Activated naive CD4-positive, alpha-beta T cell treated with Interleukin-2 at 50 U/mL for 16 hours (primary cell): ENCODE measurements at regions not wholly inside any gene's neighbourhood (a gene's known extent, or its start where the extent isn't known, plus 50 kb on each side); places are given as distances from the start of the nearest gene placed in this dataset.
"Not testable (repeated sequence)": the region's sequence is repeated elsewhere in the genome, so short reads cannot be mapped to it uniquely, and the experiment has no call there.

Experiments used
- DNase-seq: peaks from one replicate; pipeline ENCODE4 v3.0.0-alpha.2; 2020

DNA sequence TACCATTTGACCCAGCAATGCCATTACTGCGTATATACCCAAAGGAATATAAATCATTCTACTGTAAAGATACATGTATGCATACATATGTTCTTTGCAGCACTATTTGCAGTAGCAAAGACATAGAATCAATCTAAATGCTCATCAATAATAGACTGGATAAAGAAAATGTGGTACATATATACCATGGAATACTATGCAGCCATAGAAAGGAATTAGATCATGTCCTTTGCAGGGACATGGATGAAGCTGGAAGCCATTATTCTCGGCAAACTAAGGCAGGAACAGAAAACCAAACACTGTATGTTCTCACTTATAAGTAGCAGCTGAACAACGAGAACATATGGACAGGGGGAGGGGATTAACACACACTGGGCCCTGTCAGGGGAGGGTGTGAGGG, 54.8 kb upstream of the ZNF30 start:
- DNase-seq, result not testable (repeated sequence)

GRCh38 chr19:34867631-34868030, 59.1 kb upstream of the ZNF30 start:
- DNase-seq, result no peak

DNA sequence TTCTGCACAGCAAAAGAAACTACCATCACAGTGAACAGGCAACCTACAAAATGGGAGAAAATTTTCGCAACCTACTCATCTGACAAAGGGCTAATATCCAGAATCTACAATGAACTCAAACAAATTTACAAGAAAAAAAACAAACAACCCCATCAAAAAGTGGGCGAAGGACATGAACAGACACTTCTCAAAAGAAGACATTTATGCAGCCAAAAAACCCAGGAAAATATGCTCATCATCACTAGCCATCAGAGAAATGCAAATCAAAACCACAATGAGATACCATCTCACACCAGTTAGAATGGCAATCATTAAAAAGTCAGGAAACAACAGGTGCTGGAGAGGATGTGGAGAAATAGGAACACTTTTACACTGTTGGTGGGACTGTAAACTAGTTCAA, 61.5 kb upstream of the ZNF30 start:
- DNase-seq, result not testable (repeated sequence)

- DNase-seq, result peak; percentile 10
Measured at GRCh38 chr19:34859823-34860736, 66.6 kb upstream of the ZNF30 start.

GRCh38 chr19:34859325-34859724, 67.4 kb upstream of the ZNF30 start:
- DNase-seq, result not testable (repeated sequence)

- DNase-seq, result no peak
Measured at GRCh38 chr19:34856052-34856451, 70.7 kb upstream of the ZNF30 start.

GRCh38 chr19:34853369-34853768, 73.3 kb upstream of the ZNF30 start:
- DNase-seq, result no peak

DNA sequence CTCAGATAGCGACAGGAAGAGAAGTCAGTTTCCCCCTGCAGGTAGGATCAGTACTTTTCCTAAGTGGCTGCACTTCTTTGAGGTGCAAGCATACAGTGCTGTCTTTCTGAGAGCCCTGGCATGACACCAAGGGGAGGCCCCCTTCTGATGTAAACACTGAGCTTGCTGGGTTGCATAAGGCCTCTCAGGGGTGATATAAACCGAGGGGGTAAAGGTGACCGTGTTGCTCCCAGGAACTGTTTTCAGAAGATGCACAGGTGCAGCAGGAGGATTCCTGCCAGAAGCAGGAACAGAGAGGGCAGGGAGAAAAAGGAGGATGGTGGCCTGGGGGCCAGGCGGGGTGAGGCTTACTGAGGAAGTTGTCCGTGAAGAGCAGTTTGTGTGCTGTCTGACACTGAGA, 74.0 kb upstream of the ZNF30 start:
- DNase-seq, result no peak

GRCh38 chr19:34851277-34851804, 75.4 kb upstream of the ZNF30 start:
- DNase-seq, result no peak

- no peak for DNase-seq
Measured at GRCh38 chr19:34847393-34847792, 74.4 kb upstream of the ZNF599 start.

DNA sequence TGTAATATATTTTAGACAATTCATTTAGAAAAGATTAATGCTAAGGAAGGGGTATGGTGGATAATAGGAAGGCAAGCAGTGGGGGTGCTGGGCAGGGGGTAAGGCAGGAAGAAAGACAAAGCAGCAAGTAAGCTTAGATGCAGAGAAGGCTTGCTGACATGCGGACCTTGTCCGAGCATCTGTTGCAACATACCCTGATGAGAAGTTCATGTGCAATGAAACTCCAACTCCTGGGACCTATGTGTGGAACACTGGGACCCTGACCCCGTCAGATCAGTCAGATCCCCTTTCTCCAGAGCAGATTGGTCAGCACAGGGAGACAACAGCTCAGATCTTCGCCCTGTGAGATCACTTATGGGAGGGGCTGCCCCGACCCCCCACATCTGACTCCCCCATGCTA, 71.3 kb upstream of the ZNF599 start:
- no peak for DNase-seq

DNA sequence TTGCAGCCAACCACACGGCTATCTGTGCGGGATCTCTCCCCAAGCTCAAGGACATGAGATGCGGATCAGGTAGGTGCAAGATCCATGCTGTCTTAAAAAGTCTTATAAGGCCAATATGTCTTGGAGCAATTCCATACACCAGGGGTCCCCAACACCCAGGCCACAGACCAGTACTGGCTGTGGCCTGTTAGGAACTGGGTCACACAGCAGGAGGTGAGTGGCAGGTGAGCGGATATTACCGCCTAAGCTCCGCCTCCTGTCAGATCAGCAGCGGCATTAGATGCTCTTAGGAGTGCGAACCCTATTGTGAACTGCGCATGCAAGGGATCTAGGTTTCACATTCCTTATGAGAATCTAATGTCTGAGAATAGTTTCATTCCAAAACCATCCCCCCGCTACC, 68.8 kb upstream of the ZNF599 start:
- no peak for DNase-seq

GRCh38 chr19:34838753-34839431, 65.9 kb upstream of the ZNF599 start:
- DNase-seq, result no peak

DNA sequence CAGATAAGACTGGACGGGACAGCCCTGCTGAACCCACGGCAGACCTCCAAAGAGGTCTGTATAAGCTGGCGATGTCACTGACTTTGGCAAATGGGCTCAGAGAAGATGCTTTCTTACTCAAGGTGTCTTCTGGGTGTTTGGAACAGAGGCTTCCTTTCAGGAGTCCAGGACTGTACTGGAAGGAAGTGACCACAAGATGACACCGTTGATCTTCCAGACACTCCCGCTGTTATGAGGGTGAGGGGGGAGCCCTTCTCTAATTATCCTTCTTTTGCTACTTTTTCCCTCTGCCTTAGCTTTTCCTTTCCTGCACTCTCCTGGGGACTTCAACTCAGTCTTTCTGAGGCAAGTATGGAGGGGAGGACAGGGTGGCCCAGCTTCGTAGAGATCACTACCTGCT, 65.2 kb upstream of the ZNF599 start:
- DNase-seq, result no peak

DNA sequence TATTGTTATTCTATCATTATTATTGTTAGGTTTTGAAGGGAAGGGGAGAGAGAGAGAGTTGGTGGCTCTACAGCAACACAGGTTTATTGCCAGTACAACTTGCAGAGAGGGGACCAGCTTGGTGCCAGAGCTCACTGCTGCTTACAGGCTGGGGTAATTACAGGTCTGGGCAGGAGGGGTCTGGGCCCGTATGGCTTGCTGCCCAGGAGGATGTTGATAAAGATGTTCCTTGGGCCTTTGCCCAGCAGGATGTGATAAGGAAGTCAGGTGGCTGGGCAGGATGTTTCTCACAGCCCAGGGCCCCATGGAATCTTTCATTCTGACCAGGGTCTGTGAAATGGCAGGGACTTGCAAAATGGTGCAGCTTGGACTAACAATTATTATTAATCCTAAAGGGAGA, 64.2 kb upstream of the ZNF599 start:
- DNase-seq, result no peak

DNA sequence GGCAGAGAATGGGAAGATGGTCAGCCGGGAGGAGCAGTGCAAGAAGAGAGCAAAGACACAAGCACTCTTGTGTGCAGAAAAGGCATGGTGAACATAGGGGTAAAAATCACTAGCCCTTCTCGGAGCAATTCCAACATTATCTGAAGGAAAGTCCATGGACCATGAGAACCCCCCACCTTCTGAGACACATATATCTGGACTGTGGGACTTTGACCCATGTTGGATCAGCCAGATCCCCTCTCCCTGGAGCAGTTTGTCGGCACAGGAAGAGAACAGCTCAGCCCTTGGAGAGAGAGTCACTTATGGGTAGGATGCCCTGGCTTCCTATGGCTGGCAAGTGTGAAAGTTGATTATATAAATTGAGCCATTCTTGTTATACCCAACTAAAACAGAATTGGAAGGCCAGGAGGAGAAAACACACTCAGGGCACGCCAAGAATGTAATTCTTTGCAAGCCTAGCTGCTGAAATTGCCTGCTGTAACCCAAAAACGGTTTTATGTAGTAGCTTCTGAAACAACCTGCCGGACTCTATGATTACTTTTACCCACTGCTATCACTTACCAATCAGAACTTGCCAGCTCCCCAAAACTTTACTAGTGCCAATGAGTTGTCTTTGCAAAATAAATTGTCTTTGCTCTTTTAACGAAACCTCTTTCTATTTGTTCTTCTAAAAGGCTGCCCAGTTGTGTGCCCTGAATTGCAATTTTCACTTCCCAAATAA, 62.8 kb upstream of the ZNF599 start:
- DNase-seq, result no peak

DNA sequence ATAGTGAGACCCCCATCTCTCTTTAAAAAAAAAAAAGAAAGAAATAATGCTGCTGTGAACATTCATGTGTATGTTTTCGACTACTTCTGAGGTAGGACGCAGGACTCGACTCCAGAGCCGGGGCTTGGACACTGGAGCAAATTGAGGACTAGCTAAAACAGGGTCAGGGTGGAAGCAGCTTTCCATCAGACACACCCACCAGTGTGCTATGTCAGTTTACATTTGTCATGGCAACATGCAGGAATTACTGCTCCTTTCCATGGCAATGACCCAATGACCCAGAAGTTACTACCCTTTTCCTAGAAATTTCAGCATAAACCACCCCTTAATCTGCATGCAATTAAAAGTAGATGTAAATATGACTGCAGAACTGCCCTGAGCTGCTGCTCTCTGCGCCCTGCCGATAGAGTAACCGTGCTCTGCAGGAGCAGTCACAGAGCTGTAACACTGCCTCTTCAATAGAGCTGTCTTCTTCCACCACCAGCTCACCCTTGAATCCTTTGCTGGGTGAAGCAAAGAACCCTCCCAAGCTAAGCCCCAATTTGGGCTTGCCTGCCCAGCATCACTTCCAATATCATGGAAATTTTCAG, 61.6 kb upstream of the ZNF599 start:
- DNase-seq, result no peak

DNA sequence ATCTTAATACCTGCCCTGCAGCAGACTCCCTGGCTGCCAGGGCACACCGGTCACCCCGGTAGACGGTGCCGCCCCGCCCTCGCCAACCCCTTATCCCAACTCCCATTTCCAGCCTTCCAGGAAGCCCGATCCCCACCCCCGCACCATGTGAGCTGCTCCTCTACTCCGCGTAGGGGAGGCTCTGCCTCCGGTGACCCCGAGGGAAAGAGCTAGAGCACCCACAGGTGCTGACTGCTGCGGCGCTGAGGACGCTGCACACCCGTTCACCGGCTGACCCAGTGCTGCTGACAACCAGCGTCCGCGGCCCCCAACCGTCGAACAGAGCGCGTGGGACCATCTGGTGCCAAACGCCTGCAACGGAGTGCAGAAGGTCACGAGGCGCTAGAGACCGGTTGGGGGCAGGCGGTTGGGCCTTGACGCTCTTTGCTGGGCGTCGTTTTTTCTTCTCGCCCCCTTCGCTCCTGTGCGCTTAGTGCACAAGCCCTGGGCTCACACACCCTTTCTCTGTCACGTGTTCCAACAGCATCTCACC, 59.6 kb upstream of the ZNF599 start:
- no peak for DNase-seq

DNA sequence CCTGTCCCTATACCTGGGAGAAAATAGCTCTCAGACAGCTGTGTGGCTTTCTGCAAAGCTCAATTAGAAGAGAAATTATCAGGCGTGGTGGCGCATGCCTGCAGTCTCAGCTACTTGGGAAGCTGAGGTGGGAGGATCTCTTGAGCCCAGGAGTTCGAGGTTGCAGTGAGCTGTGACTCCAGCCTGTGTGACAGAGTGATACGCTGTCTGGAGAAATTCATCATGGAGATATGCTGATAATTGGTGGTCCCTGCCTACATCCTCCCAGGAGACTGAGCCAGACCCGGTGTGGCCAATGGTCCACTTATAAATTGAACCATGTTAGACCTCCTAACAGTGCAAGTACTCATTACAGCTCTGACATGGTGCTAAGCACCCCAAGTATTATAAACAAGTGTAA, 58.7 kb upstream of the ZNF599 start:
- no peak for DNase-seq

DNA sequence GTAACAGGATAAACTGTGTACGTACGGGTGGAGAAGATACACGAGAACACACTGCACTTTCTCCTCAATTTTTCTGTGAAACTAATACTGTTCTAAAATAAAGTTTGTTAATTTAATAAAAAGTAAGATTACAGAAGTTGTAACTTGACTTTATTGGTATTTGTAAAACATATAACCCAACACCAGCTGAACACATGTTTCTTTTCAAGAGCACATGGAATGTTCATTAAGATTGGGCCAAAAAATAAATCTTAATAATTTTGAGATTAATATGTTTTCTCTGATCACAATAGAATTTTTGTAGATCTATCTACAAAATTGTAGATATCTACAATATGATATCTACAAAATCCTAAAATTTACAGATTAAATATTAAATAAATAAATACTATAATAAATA, 55.1 kb upstream of the ZNF599 start:
- no peak for DNase-seq

GRCh38 chr19:34825212-34825611, 52.2 kb upstream of the ZNF599 start:
- DNase-seq, result no peak

GRCh38 chr19:34824686-34825085, 51.7 kb upstream of the ZNF599 start:
- no peak for DNase-seq
